K562 (cell line): ENCODE measurements at regions not wholly inside any gene's neighbourhood (a gene's known extent, or its start where the extent isn't known, plus 50 kb on each side); places are given as distances from the start of the nearest gene placed in this dataset.

Source experiments
- ATAC-seq: fragments of 200-7000 bp; cut with Tn5 transposase; 3 replicates; pipeline ENCODE4 v1.9.1; 2020; ENCODE audit warnings: moderate library complexity
- BruUV-seq: library from RNA; stranded (reverse); fragments of 400-500 nt; replicated peaks from 2 replicates; lab custom pipeline; 2021; lab: Mats Ljungman, UMichigan
- CTCF ChIA-PET: fragments of 300-600 bp; formaldehyde crosslinking; extraction: SDS; loops from one replicate; lab custom pipeline; 2021; ENCODE audit warnings: low intra/inter-chr PET ratio; lab: Yijun Ruan, JAX
- POLR2A ChIA-PET: fragments of 300-600, 350-650 bp; sonication (Branson Sonifier 250); formaldehyde crosslinking; extraction: SDS; loops from one replicate; lab custom pipeline; 2021; ENCODE audit warnings: antibody characterized with exemption, inconsistent platforms; lab: Yijun Ruan, JAX
- DNase-seq, 4 experiments: peaks; one replicate each; pipeline versions ENCODE4 v3.0.0 to v3.0.0-alpha.2; 2011 to 2018; ENCODE audit warnings: low spot score in 3 of 4, mixed read lengths in 3 of 4; ENCODE audit errors: extremely low read depth in 1 of 4
- FAIRE-seq: peaks from 2 replicates; lab custom pipeline; 2011; peaks lifted over from hg19 to GRCh38; lab: Jason Lieb, UNC
- H2AFZ ChIP-seq: 2 replicates; pipeline ENCODE4 v1.6.0; 2011; ENCODE audit warnings: low read depth, low read length, control low read depth, inconsistent platforms
- H3K27ac ChIP-seq: fragments of 200-600 bp; 3 replicates; pipeline ENCODE4 v1.8.0; 2011; ENCODE audit warnings: low read depth, mild to moderate bottlenecking, control low read depth, inconsistent platforms, low read length, moderate library complexity, mixed read lengths; ENCODE audit errors: extremely low read depth
- H3K27me3 ChIP-seq, 2 experiments: fragments of 300-600 bp in 1 of 2; 2 replicates in 1 of 2; 3 replicates in 1 of 2; pipeline versions ENCODE4 v1.6.0 to v1.8.0; 2011; ENCODE audit warnings: inconsistent platforms in 2 of 2, low read length in 2 of 2, mild to moderate bottlenecking in 1 of 2, mixed read lengths in 1 of 2, moderate library complexity in 1 of 2; ENCODE audit not compliant: control insufficient read depth in 2 of 2, insufficient read depth in 2 of 2
- H3K36me3 ChIP-seq: fragments of 300-600 bp; 3 replicates; pipeline ENCODE4 v1.8.0; 2011; ENCODE audit warnings: mild to moderate bottlenecking, low read length, inconsistent platforms; ENCODE audit not compliant: control insufficient read depth, insufficient read depth
- H3K4me1 ChIP-seq, 2 experiments: fragments of 200-600 bp in 1 of 2; replicated peaks in 1 of 2; 2 replicates in 1 of 2; 3 replicates in 1 of 2; pipeline versions ENCODE4 v1.5.1 to v1.8.0; 2011; ENCODE audit warnings: inconsistent platforms in 2 of 2, low read length in 2 of 2, mild to moderate bottlenecking in 1 of 2, mixed read lengths in 1 of 2, moderate library complexity in 1 of 2; ENCODE audit not compliant: control insufficient read depth in 2 of 2, insufficient read depth in 2 of 2
- H3K4me2 ChIP-seq: 2 replicates; pipeline ENCODE4 v1.6.1; 2011; ENCODE audit warnings: low read length, control low read depth, inconsistent platforms, mixed read lengths; ENCODE audit not compliant: insufficient read depth
- H3K4me3 ChIP-seq: fragments of 200-600 bp; sonication (generic), shearing (Covaris generic); 2 replicates; pipeline ENCODE4 v1.5.1; 2016; ENCODE audit warnings: control low read depth, inconsistent platforms
- H3K79me2 ChIP-seq: fragments of 200-600 bp; 3 replicates; pipeline ENCODE4 v1.8.0; 2011; ENCODE audit warnings: low read length, inconsistent platforms; ENCODE audit not compliant: control insufficient read depth, insufficient read depth
- H3K9ac ChIP-seq, 2 experiments: 2 replicates each; pipeline versions ENCODE4 v1.6.0 to v1.6.1; 2011; ENCODE audit warnings: low read depth in 2 of 2, low read length in 2 of 2, control low read depth in 1 of 2, inconsistent platforms in 1 of 2, mild to moderate bottlenecking in 1 of 2, mixed read lengths in 1 of 2; ENCODE audit not compliant: insufficient read depth in 1 of 2
- H3K9me1 ChIP-seq: one replicate; pipeline ENCODE4 v1.6.0; 2011; ENCODE audit warnings: inconsistent platforms, mild to moderate bottlenecking, low read length, moderate library complexity; ENCODE audit not compliant: control insufficient read depth, insufficient read depth
- H3K9me3 ChIP-seq: replicated peaks from 2 replicates; pipeline ENCODE4 v1.5.1; 2011; ENCODE audit warnings: low read depth, low read length, inconsistent platforms; ENCODE audit not compliant: control insufficient read depth, insufficient read depth
- H4K20me1 ChIP-seq: replicated peaks from 2 replicates; pipeline ENCODE4 v1.6.1; 2011; ENCODE audit warnings: low read length, inconsistent platforms, mixed read lengths; ENCODE audit not compliant: control insufficient read depth, insufficient read depth
- ATF7 ChIP-seq: fragments of 450-650 bp; IDR thresholded peaks from 2 replicates; pipeline ENCODE4 v1.7.1; 2014; ENCODE audit warnings: mild to moderate bottlenecking, moderate library complexity
- CEBPZ ChIP-seq: fragments of 150-350 bp; IDR thresholded peaks from 2 replicates; pipeline ENCODE4 v1.6.1; 2014; ENCODE audit warnings: low read depth, mild to moderate bottlenecking, low read length, borderline replicate concordance
- HOMEZ ChIP-seq: fragments of 250-450 bp; sonication (Bioruptor Pico); IDR thresholded peaks from 2 replicates; pipeline ENCODE4 v1.4.0; 2020; ENCODE audit warnings: mild to moderate bottlenecking, moderate library complexity
- PHF20 ChIP-seq: fragments of 450-650 bp; IDR thresholded peaks from 2 replicates; pipeline ENCODE4 v1.6.1; 2018; ENCODE audit not compliant: partially characterized antibody
- SMARCA5 ChIP-seq: fragments of 450-650 bp; IDR thresholded peaks from 2 replicates; pipeline ENCODE4 v1.6.1; 2016
- SOX6 ChIP-seq: fragments of 450-650 bp; IDR thresholded peaks from 2 replicates; pipeline ENCODE4 v1.6.1; 2014; ENCODE audit warnings: mild to moderate bottlenecking
- SPI1 ChIP-seq: IDR thresholded peaks from 2 replicates; pipeline ENCODE4 v1.6.1; 2011; ENCODE audit warnings: low read depth, low read length, control low read depth, borderline replicate concordance
- ZBTB11 ChIP-seq, 3 experiments: fragments of 200-800 bp in 1 of 3; fragments of 250-450 bp in 1 of 3; fragments of 450-650 bp in 1 of 3; sonication (Bioruptor Pico) in 1 of 3; sonication (Bioruptor generic) in 1 of 3; formaldehyde crosslinking in 1 of 3; IDR thresholded peaks; 2 replicates each; pipeline versions ENCODE4 v1.6.1 to v1.8.0; 2016 to 2022; ENCODE audit warnings: mild to moderate bottlenecking in 2 of 3, missing genetic modification characterization in 2 of 3, missing compliant biosample characterization in 1 of 3, moderate library complexity in 1 of 3
- ZBTB2 ChIP-seq: fragments of 450-650 bp; IDR thresholded peaks from 2 replicates; pipeline ENCODE4 v1.6.1; 2016; ENCODE audit warnings: antibody characterized with exemption
- ZNF3 ChIP-seq: fragments of 250-450 bp; sonication (Bioruptor Pico); IDR thresholded peaks from 2 replicates; pipeline ENCODE4 v1.5.0; 2021; ENCODE audit warnings: mild to moderate bottlenecking, moderate library complexity
- ZNF316 ChIP-seq: fragments of 450-650 bp; IDR thresholded peaks from 2 replicates; pipeline ENCODE4 v1.6.1; 2016
- ZNF354B ChIP-seq: fragments of 250-450 bp; sonication (Bioruptor Pico); IDR thresholded peaks from 2 replicates; pipeline ENCODE4 v1.4.0; 2020
- ZNF507 ChIP-seq: conservative IDR thresholded peaks from 2 replicates; pipeline ENCODE4 v1.6.1; 2017; ENCODE audit warnings: missing genetic modification characterization, missing compliant biosample characterization
- WGBS: fragments of 100-300 bp; shearing (Covaris generic); methylation state at CpG from one replicate; pipeline ENCODE4 v1.1.6; 2016; ENCODE audit warnings: low coverage, mixed read lengths; ENCODE audit not compliant: insufficient coverage; ENCODE audit errors: missing lambda C conversion rate; 5-methylcytosine and 5-hydroxymethylcytosine counted together
- in situ Hi-C: fragments of 300-500 bp; cut with MboI; formaldehyde crosslinking; loops from 4 replicates; pipeline ENCODE4 v1.15.0; 2018; ENCODE audit warnings: inconsistent platforms, mixed read lengths
- intact Hi-C: fragments of 100-400 bp; cut with micrococcal nuclease; formaldehyde crosslinking; loops from 2 replicates; pipeline ENCODE4 v1.14.2; 2022

GRCh38 chr16:52312716-52313115, 234.2 kb downstream of the TOX3 start:
- POLR2A ChIA-PET: no interaction called here
- intact Hi-C loops: no loop called here
- H4K20me1 ChIP-seq: no peaks in the 10 kb centered on the region
- no TSS peak for BruUV-seq
- no peak overlapping the region for H3K27ac ChIP-seq
- H3K9me1 ChIP-seq: no peaks in the 10 kb centered on the region
- H2AFZ ChIP-seq: no peak overlapping the region
- no peaks in the 10 kb centered on the region for H3K9me3 ChIP-seq
- H3K4me3 ChIP-seq: no peak overlapping the region
- H3K4me1 ChIP-seq: no peaks in the 10 kb centered on the region
- 0% methylated on average over 1 of the region's 1 CpG for WGBS
- H3K36me3 ChIP-seq: no peaks in the 10 kb centered on the region
- in situ Hi-C loops: no loop called here
- DNase-seq (no peak), ATAC-seq (no peak), FAIRE-seq (no peak)
- no peaks in the 10 kb centered on the region for H3K27me3 ChIP-seq
- no peaks in the 10 kb centered on the region for H3K79me2 ChIP-seq
- CTCF ChIA-PET: no interaction called here
- H3K4me2 ChIP-seq: no peak overlapping the region
- no peak overlapping the region for H3K9ac ChIP-seq
- TF ChIP-seq SPI1 (no peak), ZNF354B (CRISPR knock-in tag) (no peak), ZBTB2 (no peak), HOMEZ (CRISPR knock-in tag) (no peak), ZNF507 (tag) (no peak), SOX6 (no peak), PHF20 (no peak), SMARCA5 (no peak), ZNF316 (no peak), ZBTB11 (CRISPR knock-in tag; IDR thresholded peaks at IDR 0.05) (no peak), ZNF3 (no peak), CEBPZ (no peak), ATF7 (no peak)
